ENCODE measurements at regions not wholly inside any gene's neighbourhood (a gene's known extent, or its start where the extent isn't known, plus 50 kb on each side); places are given as distances from the start of the nearest gene placed in this dataset.
"Not testable (repeated sequence)": the region's sequence is repeated elsewhere in the genome, so short reads cannot be mapped to it uniquely, and the experiment has no call there.

DNA sequence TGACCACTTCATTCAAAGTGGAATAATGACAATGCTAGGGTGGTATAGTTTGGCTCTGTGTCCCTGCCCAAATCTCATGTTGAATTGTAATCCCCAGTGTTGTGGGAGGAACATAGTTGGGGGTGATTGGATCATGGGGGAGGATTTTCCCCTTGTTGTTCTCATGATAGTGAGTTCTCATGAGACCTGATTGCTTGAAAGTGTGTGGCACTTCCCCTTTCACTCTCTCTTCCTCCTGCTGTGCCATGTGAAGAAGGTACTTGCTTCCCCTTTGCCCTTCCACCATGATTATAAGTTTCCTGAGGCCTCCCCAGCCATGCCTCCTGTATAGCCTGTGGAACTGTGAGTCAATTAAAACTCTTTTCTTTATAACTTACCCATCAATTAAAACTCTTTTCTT, 348.3 kb upstream of the CD180 start:
- H3K9me3 Mint-ChIP-seq, H3K27ac Mint-ChIP-seq, H3K36me3 Mint-ChIP-seq, H3K27me3 Mint-ChIP-seq, H3K4me1 Mint-ChIP-seq, DNase-seq, H3K4me3 Mint-ChIP-seq: not testable (repeated sequence)

DNA sequence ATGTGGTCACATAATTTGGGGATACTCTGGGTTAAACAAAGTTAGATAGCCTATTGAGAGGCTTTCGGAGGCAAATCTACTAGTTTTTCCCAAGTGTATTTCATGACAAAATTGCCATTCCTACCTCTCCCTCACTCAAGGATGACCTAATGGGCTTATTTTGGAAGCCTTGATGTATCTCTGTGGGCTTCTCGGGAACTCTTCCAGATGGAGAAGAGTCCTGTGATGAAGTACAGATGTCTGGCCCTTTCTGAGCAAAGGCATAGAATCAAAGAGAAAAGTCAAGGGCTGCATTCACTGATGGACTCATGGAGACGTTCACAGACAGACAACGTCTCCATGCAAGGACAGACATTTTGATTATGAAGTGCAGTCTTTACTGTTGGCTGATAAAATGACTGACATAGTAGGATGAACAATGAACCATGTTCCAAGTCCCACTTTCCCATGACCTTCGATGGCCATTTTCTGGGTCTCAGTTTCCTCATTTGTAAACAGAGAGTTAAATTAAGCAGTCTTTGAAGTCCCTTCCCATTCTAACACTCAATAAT, 347.2 kb upstream of the CD180 start:
- no peak for DNase-seq
- Mint-ChIP-seq H3K9me3 (peaks cover 2% of the 10 kb centered on the region), H3K4me1 (peaks cover 6% of the 10 kb centered on the region), H3K27me3 (no peaks in the 10 kb centered on the region), H3K36me3 (no peaks in the 10 kb centered on the region), H3K27ac (no peak overlapping the region), H3K4me3 (no peak overlapping the region)

GRCh38 chr5:67542479-67542878, 345.9 kb upstream of the CD180 start:
- no peak overlapping the region for H3K4me3 Mint-ChIP-seq
- peaks cover 2% of the 10 kb centered on the region for H3K9me3 Mint-ChIP-seq
- no peak overlapping the region for H3K27ac Mint-ChIP-seq
- no peak for DNase-seq
- no peaks in the 10 kb centered on the region for H3K36me3 Mint-ChIP-seq
- H3K4me1 Mint-ChIP-seq: no peaks in the 10 kb centered on the region
- no peaks in the 10 kb centered on the region for H3K27me3 Mint-ChIP-seq

- H3K4me3 Mint-ChIP-seq: no peak overlapping the region
- no peaks in the 10 kb centered on the region for H3K36me3 Mint-ChIP-seq
- DNase-seq: no peak
- H3K27ac Mint-ChIP-seq: no peak overlapping the region
- no peaks in the 10 kb centered on the region for H3K4me1 Mint-ChIP-seq
- peaks cover 2% of the 10 kb centered on the region for H3K9me3 Mint-ChIP-seq
- no peaks in the 10 kb centered on the region for H3K27me3 Mint-ChIP-seq
Measured at GRCh38 chr5:67541875-67542274, 345.3 kb upstream of the CD180 start.

DNA sequence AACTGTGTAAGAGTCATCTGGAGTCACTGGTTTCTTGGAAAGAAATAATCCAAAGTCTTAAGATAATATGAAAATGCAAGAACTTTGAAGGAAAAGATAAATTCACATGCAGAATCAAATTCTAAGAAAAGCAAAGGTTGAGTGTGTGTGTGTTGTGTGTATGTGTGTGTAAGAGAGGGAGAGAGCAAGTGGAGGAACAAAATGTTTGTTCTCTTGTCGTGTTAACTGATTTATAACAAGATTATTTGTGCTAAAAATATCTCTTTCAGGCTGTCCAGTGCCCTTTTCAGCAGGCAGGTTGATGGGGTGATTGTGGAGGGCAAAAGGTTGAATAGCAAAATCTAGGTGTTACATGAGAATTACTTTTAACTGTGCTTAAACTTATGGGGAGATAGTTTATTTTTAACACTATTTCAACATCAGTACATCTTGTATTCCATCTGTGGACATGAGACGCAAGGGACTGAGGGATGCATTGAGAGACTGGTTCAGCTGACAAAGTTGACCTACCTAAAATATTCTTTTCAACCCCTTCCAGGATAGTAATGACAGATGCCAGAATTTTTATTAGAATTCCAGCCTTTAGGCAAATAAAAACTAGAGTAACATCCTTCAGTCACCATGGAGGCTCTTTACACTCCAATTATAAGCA, 342.4 kb upstream of the CD180 start:
- Mint-ChIP-seq H3K4me3 (no peak overlapping the region), H3K27me3 (no peaks in the 10 kb centered on the region), H3K9me3 (no peaks in the 10 kb centered on the region), H3K4me1 (no peaks in the 10 kb centered on the region), H3K36me3 (no peaks in the 10 kb centered on the region), H3K27ac (no peak overlapping the region)
- no peak for DNase-seq

DNA sequence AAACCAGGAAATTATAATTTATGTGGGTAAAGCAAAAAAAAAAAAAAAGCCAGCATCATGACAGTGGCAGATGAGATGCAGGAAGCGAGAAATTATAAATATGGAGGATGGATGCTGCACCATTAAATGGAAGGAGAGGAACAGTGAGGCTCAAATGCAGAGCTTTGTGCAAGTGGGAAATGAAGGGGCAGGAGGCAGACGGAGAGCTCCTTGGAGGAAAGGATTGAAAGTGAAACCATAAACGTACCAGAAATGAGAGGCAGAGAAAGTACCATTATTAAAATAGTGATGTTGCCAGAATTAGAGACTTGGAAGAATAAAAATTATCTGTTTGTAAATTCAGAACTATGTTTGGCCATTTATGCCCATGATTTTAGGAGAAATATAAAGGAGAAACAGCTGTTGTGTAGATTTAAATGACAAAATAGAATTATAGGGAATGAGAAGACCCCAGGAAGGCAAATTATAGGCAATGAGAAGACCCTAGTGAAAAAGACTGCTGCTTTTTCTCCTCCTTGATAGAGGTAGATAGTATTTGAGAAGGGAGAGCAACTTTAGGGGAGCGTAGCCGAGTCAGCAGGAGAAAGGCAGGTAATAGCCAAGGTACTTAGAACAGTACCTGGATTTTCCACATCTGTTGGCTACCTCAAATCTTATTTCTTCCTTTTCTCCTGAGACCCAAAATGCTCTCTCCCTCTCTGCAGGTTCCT, 341.0 kb upstream of the CD180 start:
- Mint-ChIP-seq H3K27me3 (no peaks in the 10 kb centered on the region), H3K4me3 (no peak overlapping the region), H3K4me1 (no peaks in the 10 kb centered on the region), H3K36me3 (no peaks in the 10 kb centered on the region), H3K9me3 (no peaks in the 10 kb centered on the region), H3K27ac (no peak overlapping the region)
- DNase-seq: no peak

- no peak overlapping the region for H3K27ac Mint-ChIP-seq
- H3K4me3 Mint-ChIP-seq: no peak overlapping the region
- H3K36me3 Mint-ChIP-seq: no peaks in the 10 kb centered on the region
- no peaks in the 10 kb centered on the region for H3K9me3 Mint-ChIP-seq
- no peaks in the 10 kb centered on the region for H3K4me1 Mint-ChIP-seq
- no peaks in the 10 kb centered on the region for H3K27me3 Mint-ChIP-seq
- DNase-seq: no peak
Measured at GRCh38 chr5:67536866-67537265, 340.3 kb upstream of the CD180 start.

DNA sequence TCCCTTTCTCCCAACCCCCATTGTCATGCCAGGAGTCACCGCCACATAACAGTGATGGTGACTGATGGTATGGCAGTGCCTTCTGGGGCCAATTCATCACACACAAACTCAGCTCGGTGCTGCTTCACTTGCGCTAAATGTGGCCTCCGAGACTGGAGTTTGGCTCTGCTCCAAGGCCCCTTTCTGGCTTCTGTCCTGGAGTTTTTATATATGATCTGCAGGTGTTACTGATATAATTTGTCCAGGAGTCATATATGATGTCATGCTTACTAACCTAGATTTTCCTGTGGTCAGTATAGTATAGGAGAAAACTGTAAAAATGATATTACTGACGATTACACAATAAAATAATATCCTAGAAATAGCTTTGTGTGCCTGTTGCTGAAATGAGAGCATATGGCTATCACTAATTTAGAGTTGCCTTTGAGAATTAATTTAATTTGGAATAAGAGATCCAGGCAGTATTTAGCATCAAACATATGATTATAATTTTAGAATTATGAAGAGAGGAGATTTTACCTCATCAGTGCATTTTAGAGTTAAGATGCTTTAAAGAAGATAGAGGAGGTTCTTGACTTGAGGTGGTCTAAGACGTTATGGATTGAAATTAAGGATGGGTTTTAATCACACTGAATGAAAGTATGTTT, 334.1 kb upstream of the CD180 start:
- H3K4me3 Mint-ChIP-seq: no peak overlapping the region
- no peak overlapping the region for H3K27ac Mint-ChIP-seq
- no peaks in the 10 kb centered on the region for H3K4me1 Mint-ChIP-seq
- no peak for DNase-seq
- H3K9me3 Mint-ChIP-seq: peaks cover 6% of the 10 kb centered on the region
- H3K36me3 Mint-ChIP-seq: no peaks in the 10 kb centered on the region
- H3K27me3 Mint-ChIP-seq: no peaks in the 10 kb centered on the region

GRCh38 chr5:67528953-67529352, 332.4 kb upstream of the CD180 start:
- H3K9me3 Mint-ChIP-seq: peaks cover 8% of the 10 kb centered on the region
- H3K27ac Mint-ChIP-seq: no peak overlapping the region
- DNase-seq: no peak
- no peaks in the 10 kb centered on the region for H3K36me3 Mint-ChIP-seq
- H3K27me3 Mint-ChIP-seq: no peaks in the 10 kb centered on the region
- H3K4me3 Mint-ChIP-seq: no peak overlapping the region
- no peaks in the 10 kb centered on the region for H3K4me1 Mint-ChIP-seq

GRCh38 chr5:67526793-67527192, 330.2 kb upstream of the CD180 start:
- H3K4me3 Mint-ChIP-seq: no peak overlapping the region
- no peaks in the 10 kb centered on the region for H3K27me3 Mint-ChIP-seq
- H3K9me3 Mint-ChIP-seq: peaks cover 8% of the 10 kb centered on the region
- H3K4me1 Mint-ChIP-seq: no peaks in the 10 kb centered on the region
- H3K27ac Mint-ChIP-seq: no peak overlapping the region
- no peaks in the 10 kb centered on the region for H3K36me3 Mint-ChIP-seq
- DNase-seq: no peak

DNA sequence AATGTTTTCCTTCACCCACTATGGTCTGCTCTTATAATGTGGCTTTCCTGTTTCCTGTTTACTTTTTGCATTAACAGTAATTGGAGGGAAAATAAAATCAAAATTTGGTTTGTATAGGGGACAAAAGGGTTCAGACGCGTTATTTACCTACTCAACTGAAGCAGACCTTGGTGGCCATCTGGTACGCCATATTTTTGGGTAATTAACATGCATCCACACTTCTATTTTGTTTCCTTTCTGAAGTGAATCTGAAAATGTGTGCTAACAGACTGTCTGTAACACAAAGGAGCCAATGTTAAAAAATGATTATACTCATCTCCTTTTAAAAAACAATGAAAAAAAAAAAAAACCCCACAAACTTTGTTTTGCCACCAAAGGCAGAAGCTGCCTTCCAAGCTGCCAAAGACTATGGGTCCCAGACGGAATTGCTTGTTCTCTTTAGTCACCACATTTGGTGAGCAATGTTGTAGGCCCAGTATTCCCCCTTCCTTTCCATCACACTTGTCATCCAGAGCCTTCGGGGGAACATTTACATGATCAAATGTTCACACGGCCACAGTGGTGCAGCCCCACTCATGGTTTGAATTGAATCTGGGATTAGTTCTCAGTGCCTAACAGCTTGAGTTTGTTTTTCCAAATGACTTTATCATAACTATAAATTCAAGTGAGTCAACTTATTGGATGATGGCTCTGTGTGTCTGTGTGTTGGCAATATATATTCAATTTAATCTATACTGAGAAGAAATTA, 323.7 kb upstream of the CD180 start:
- H3K9me3 Mint-ChIP-seq: peaks cover 4% of the 10 kb centered on the region
- H3K27ac Mint-ChIP-seq: no peak overlapping the region

GRCh38 chr5:67518227-67518626, 321.6 kb upstream of the CD180 start:
- H3K27me3 Mint-ChIP-seq: no peaks in the 10 kb centered on the region
- H3K36me3 Mint-ChIP-seq: peaks cover 3% of the 10 kb centered on the region
- H3K4me1 Mint-ChIP-seq: peaks cover 35% of the 10 kb centered on the region
- DNase-seq: no peak
- H3K4me3 Mint-ChIP-seq: no peak overlapping the region
- H3K9me3 Mint-ChIP-seq: peaks cover 7% of the 10 kb centered on the region
- H3K27ac Mint-ChIP-seq: no peak overlapping the region

More for the DNA sequence above, 323.7 kb upstream of the CD180 start:
- DNase-seq: no peak
- Mint-ChIP-seq H3K4me3 (no peak overlapping the region), H3K27me3 (no peaks in the 10 kb centered on the region), H3K36me3 (peaks cover 3% of the 10 kb centered on the region), H3K4me1 (peaks cover 15% of the 10 kb centered on the region)

GRCh38 chr5:67516948-67517565, 320.5 kb upstream of the CD180 start:
- Mint-ChIP-seq H3K36me3 (peaks cover 3% of the 10 kb centered on the region), H3K9me3 (peaks cover 7% of the 10 kb centered on the region), H3K4me3 (no peak overlapping the region), H3K4me1 (peaks cover 38% of the 10 kb centered on the region), H3K27me3 (no peaks in the 10 kb centered on the region), H3K27ac (no peak overlapping the region)
- no peak for DNase-seq

GRCh38 chr5:67515762-67516161, 319.2 kb upstream of the CD180 start:
- Mint-ChIP-seq H3K27me3 (no peaks in the 10 kb centered on the region), H3K36me3 (peaks cover 3% of the 10 kb centered on the region), H3K27ac (peak overlapping the region; percentile 81), H3K4me1 (peaks cover 38% of the 10 kb centered on the region), H3K9me3 (peaks cover 7% of the 10 kb centered on the region), H3K4me3 (no peak overlapping the region)
- DNase-seq: no peak
